GM23248 (cell line): ENCODE measurements at regions not wholly inside any gene's neighbourhood (a gene's known extent, or its start where the extent isn't known, plus 50 kb on each side); places are given as distances from the start of the nearest gene placed in this dataset.
"Not testable (repeated sequence)": the region's sequence is repeated elsewhere in the genome, so short reads cannot be mapped to it uniquely, and the experiment has no call there.

Experiments used
- DNase-seq: peaks from one replicate; pipeline ENCODE4 v3.0.0-alpha.2; 2015
- H2AFZ ChIP-seq: fragments of 200-600 bp; sonication (generic); 2 replicates; pipeline ENCODE4 v1.6.1; 2016; ENCODE audit warnings: antibody characterized with exemption
- H3F3A ChIP-seq: fragments of 200-600 bp; sonication (generic); 2 replicates; pipeline ENCODE4 v1.6.1; 2016; ENCODE audit warnings: mild to moderate bottlenecking, antibody characterized with exemption, mixed run types; ENCODE audit not compliant: insufficient read depth
- H3K27ac ChIP-seq: fragments of 200-600 bp; sonication (generic); 2 replicates; pipeline ENCODE4 v1.5.1; 2016; ENCODE audit warnings: mild to moderate bottlenecking
- H3K27me3 ChIP-seq: fragments of 200-600 bp; sonication (generic); replicated peaks from 2 replicates; pipeline ENCODE4 v1.6.1; 2016; ENCODE audit warnings: mild to moderate bottlenecking; ENCODE audit not compliant: insufficient read depth
- H3K36me3 ChIP-seq: fragments of 200-600 bp; sonication (generic); 2 replicates; pipeline ENCODE4 v1.6.1; 2016; ENCODE audit warnings: low read depth, mild to moderate bottlenecking
- H3K4me1 ChIP-seq: fragments of 200-600 bp; sonication (generic); 2 replicates; pipeline ENCODE4 v1.6.1; 2016; ENCODE audit warnings: mild to moderate bottlenecking; ENCODE audit not compliant: insufficient read depth
- H3K4me2 ChIP-seq: fragments of 200-600 bp; sonication (generic); one replicate; pipeline ENCODE4 v1.6.1; 2016; ENCODE audit warnings: mild to moderate bottlenecking; ENCODE audit not compliant: unreplicated experiment
- H3K4me3 ChIP-seq: fragments of 200-600 bp; sonication (generic); 2 replicates; pipeline ENCODE4 v1.5.1; 2016; ENCODE audit warnings: mild to moderate bottlenecking
- H3K79me2 ChIP-seq: fragments of 200-600 bp; sonication (generic); 2 replicates; pipeline ENCODE4 v1.6.1; 2016; ENCODE audit warnings: mild to moderate bottlenecking; ENCODE audit not compliant: insufficient read depth
- H3K9ac ChIP-seq: fragments of 200-600 bp; sonication (generic); 2 replicates; pipeline ENCODE4 v1.6.1; 2016; ENCODE audit warnings: mild to moderate bottlenecking
- H3K9me2 ChIP-seq: fragments of 200-600 bp; sonication (generic); 2 replicates; pipeline ENCODE4 v1.6.1; 2016; ENCODE audit warnings: mixed run types, mild to moderate bottlenecking, moderate library complexity; ENCODE audit not compliant: insufficient read depth
- H3K9me3 ChIP-seq: fragments of 200-600 bp; sonication (generic); one replicate; pipeline ENCODE4 v1.6.1; 2017; ENCODE audit warnings: low read depth
- H4K20me1 ChIP-seq: fragments of 200-600 bp; sonication (generic); 2 replicates; pipeline ENCODE4 v1.6.0; 2016; ENCODE audit not compliant: insufficient read depth
- EZH2 ChIP-seq: fragments of 200-600 bp; sonication (generic); IDR thresholded peaks from 2 replicates; pipeline ENCODE4 v1.6.1; 2018; ENCODE audit warnings: antibody characterized with exemption, mild to moderate bottlenecking; ENCODE audit not compliant: insufficient read depth, poor library complexity, severe bottlenecking
- EZH2phosphoT487 ChIP-seq: fragments of 200-600 bp; sonication (generic); IDR thresholded peaks from 2 replicates; pipeline ENCODE4 v1.6.1; 2018; ENCODE audit warnings: antibody characterized with exemption, moderate library complexity, mild to moderate bottlenecking, low read depth; ENCODE audit not compliant: insufficient read depth
- WGBS, 2 experiments: methylation state at CpG; one replicate each; pipeline ENCODE4 v1.1.6; 2015 to 2017; ENCODE audit warnings: low lambda C conversion rate in 2 of 2, low coverage in 1 of 2; ENCODE audit errors: missing lambda C conversion rate in 2 of 2; 5-methylcytosine and 5-hydroxymethylcytosine counted together
- in situ Hi-C: fragments of 300-500 bp; cut with MboI; formaldehyde crosslinking; loops from 2 replicates; pipeline ENCODE4 v1.15.0; 2020

GRCh38 chr2:224151680-224152310 is 112.7 kb upstream of the SERPINE2 start:
- Histone ChIP-seq H2AFZ (no peak overlapping the region), H3K79me2 (no peaks in the 10 kb centered on the region), H3K27ac (no peak overlapping the region), H3K9me2 (no peaks in the 10 kb centered on the region), H3K4me1 (peaks cover 10% of the 10 kb centered on the region), H3K27me3 (no peaks in the 10 kb centered on the region), H3F3A (peaks cover 10% of the 10 kb centered on the region), H3K36me3 (no peaks in the 10 kb centered on the region), H3K4me2 (no peak overlapping the region), H4K20me1 (no peaks in the 10 kb centered on the region), H3K9ac (no peak overlapping the region), H3K9me3 (no peaks in the 10 kb centered on the region), H3K4me3 (no peak overlapping the region)
- WGBS, 2 experiments = 90% methylated on average over 9 of the region's 9 CpGs
- in situ Hi-C loops = no loop called here
- no peak for TF ChIP-seq EZH2
- no peak for TF ChIP-seq EZH2phosphoT487
- no peak for DNase-seq

DNA sequence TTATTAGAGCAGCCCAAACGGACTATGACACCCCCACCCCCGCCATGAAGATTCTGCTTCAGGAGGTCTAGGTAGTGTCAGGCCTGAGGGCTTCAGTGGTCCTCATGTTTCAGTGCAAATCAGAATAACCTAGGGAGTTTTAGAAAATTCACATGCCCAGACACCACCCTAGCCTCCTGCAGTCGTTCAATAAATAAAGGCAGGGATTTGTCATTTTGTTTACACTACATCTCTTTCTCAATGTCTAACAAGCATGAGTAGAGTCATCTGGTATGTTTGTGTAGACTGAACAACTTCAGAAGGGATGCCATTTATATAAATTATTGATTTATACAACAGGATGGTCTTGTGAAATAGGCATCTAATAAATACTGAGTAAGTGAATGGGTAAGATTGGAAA is 112.1 kb upstream of the SERPINE2 start:
- H3K27me3 ChIP-seq = no peaks in the 10 kb centered on the region
- DNase-seq = peak; percentile 44
- H3K9ac ChIP-seq = no peak overlapping the region
- no peak overlapping the region for H2AFZ ChIP-seq
- in situ Hi-C loops = no loop called here
- H3K9me2 ChIP-seq = no peaks in the 10 kb centered on the region
- 62 to 67% methylated on average over 3 of the region's 3 CpGs for WGBS, 2 experiments
- no peaks in the 10 kb centered on the region for H3K36me3 ChIP-seq
- no peaks in the 10 kb centered on the region for H4K20me1 ChIP-seq
- H3K27ac ChIP-seq = no peak overlapping the region
- TF ChIP-seq EZH2phosphoT487 (no peak), EZH2 (no peak)
- no peak overlapping the region for H3K4me2 ChIP-seq
- H3K9me3 ChIP-seq = no peaks in the 10 kb centered on the region
- no peak overlapping the region for H3K4me3 ChIP-seq
- peaks cover 17% of the 10 kb centered on the region for H3K4me1 ChIP-seq
- H3F3A ChIP-seq = peaks cover 16% of the 10 kb centered on the region
- no peaks in the 10 kb centered on the region for H3K79me2 ChIP-seq

- H4K20me1 ChIP-seq, DNase-seq, H3K79me2 ChIP-seq, H3K9me2 ChIP-seq, H3K9ac ChIP-seq, in situ Hi-C loops, H3K27me3 ChIP-seq, H3K36me3 ChIP-seq, H3K9me3 ChIP-seq, H3K4me3 ChIP-seq, H2AFZ ChIP-seq, H3K4me2 ChIP-seq, H3K27ac ChIP-seq: not testable (repeated sequence)
- Histone ChIP-seq H3F3A (peaks cover 35% of the 10 kb centered on the region), H3K4me1 (peaks cover 37% of the 10 kb centered on the region)
- 94 to 100% methylated on average over 5 of the region's 5 CpGs for WGBS, 2 experiments
Observed at GRCh38 chr2:224148058-224148457, 109.0 kb upstream of the SERPINE2 start.

- in situ Hi-C loops = no loop called here
- Histone ChIP-seq H3K27ac (peak overlapping the region; percentile 60; the same call in 1 of the 2 replicates), H3K4me2 (no peak overlapping the region)
Observed at GRCh38 chr2:224147174-224147573, 108.1 kb upstream of the SERPINE2 start.

More at GRCh38 chr2:224147174-224147573, 108.1 kb upstream of the SERPINE2 start:
- no peak overlapping the region for H2AFZ ChIP-seq
- H3K27me3 ChIP-seq = no peaks in the 10 kb centered on the region
- no peaks in the 10 kb centered on the region for H3K79me2 ChIP-seq
- H3F3A ChIP-seq = peaks cover 43% of the 10 kb centered on the region
- peak; percentile 56 for DNase-seq
- no peaks in the 10 kb centered on the region for H3K9me2 ChIP-seq
- 85 to 91% methylated on average over 4 of the region's 4 CpGs for WGBS, 2 experiments
- no peaks in the 10 kb centered on the region for H4K20me1 ChIP-seq
- no peak for TF ChIP-seq EZH2phosphoT487
- no peak for TF ChIP-seq EZH2
- peaks cover 46% of the 10 kb centered on the region for H3K4me1 ChIP-seq
- H3K9me3 ChIP-seq = no peaks in the 10 kb centered on the region
- H3K36me3 ChIP-seq = no peaks in the 10 kb centered on the region
- no peak overlapping the region for H3K4me3 ChIP-seq
- H3K9ac ChIP-seq = no peak overlapping the region
